Coronary artery (tissue), 2 donors: ENCODE measurements at regions not wholly inside any gene's neighbourhood (a gene's known extent, or its start where the extent isn't known, plus 50 kb on each side); places are given as distances from the start of the nearest gene placed in this dataset.
"Not testable (repeated sequence)": the region's sequence is repeated elsewhere in the genome, so short reads cannot be mapped to it uniquely, and the experiment has no call there.

ENCODE experiments used
- DNase-seq: peaks from one replicate; pipeline ENCODE4 v3.0.0-alpha.2; 2017; ENCODE audit warnings: low spot score
- H3K27ac ChIP-seq, 2 donors: fragments of 200-600 bp; sonication (generic); one replicate each; pipeline ENCODE4 v1.5.1; 2016 to 2019
- H3K4me3 ChIP-seq: fragments of 200-600 bp; sonication (generic); 2 replicates; pipeline ENCODE4 v1.5.1; 2016; ENCODE audit warnings: mild to moderate bottlenecking, moderate library complexity
- TF ChIP-seq, protein P1 (sequence below): fragments of 200-600 bp; sonication (generic); IDR thresholded peaks from one replicate; pipeline ENCODE4 v1.5.1; 2019; ENCODE audit warnings: antibody characterized with exemption

DNA sequence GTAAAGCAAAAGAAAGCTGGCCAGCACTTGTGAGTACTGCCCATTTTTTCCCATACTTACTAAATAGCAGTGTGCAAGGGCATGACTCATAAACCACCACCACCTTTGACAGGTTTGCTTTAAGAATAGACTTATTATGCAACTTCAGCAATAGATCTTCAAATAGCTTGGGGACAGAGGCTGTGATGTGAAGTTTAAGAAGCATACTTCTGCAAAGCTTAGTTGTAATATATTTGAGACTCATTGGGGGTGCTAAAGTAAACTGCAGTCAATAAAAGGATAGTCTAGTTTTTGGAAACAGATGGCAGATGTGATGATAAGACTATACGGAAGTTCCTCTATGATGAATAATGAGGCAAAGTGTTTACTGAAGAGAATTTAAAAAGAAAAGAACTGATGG is 210.0 kb downstream of the PLA2G4A start:
- Histone ChIP-seq H3K4me3 (no peak overlapping the region), H3K27ac (no peak overlapping the region)
- TF ChIP-seq, protein P1, sequence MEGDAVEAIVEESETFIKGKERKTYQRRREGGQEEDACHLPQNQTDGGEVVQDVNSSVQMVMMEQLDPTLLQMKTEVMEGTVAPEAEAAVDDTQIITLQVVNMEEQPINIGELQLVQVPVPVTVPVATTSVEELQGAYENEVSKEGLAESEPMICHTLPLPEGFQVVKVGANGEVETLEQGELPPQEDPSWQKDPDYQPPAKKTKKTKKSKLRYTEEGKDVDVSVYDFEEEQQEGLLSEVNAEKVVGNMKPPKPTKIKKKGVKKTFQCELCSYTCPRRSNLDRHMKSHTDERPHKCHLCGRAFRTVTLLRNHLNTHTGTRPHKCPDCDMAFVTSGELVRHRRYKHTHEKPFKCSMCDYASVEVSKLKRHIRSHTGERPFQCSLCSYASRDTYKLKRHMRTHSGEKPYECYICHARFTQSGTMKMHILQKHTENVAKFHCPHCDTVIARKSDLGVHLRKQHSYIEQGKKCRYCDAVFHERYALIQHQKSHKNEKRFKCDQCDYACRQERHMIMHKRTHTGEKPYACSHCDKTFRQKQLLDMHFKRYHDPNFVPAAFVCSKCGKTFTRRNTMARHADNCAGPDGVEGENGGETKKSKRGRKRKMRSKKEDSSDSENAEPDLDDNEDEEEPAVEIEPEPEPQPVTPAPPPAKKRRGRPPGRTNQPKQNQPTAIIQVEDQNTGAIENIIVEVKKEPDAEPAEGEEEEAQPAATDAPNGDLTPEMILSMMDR, result no peak
- no peak for DNase-seq

DNA sequence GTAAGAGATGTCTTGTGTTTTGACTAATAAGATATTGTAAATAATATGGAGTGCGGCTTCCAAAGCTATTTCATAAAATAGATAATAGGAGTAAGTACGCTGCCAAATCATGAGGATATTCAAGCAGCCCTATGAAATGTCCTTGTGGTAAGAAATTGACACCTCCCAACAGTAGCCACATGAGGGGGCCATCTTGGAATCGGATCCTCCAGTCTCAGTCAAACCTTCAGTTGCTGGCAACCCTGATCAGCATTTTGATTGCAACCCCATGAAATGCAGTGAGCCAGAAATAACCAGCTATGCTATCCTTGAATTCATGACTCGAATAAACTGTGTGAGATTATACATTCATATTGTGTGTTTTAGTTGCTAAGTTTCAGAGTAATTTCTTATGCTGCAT is 212.4 kb downstream of the PLA2G4A start:
- H3K27ac ChIP-seq, result no peak overlapping the region
- no peak for DNase-seq
- TF ChIP-seq, protein P1, result no peak
- no peak overlapping the region for H3K4me3 ChIP-seq

DNA sequence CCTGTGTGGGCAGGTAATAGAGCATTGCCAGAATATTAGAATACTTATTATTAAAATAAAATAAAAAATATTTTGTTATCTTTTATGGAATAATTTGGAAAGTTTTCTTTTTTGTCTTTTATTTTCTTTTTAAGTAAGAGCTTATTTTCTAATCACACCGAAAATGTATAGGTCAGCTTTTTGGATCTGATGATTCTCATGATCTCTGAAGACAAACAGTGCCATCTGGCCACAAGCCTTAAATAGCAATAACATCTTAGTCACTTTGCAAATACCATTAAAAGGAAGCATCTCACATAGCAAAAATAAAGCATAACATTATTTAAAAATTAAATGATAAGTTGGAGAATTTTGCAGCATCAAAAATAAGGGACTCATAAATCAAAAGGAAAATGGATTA is 213.8 kb downstream of the PLA2G4A start:
- Histone ChIP-seq H3K4me3 (no peak overlapping the region), H3K27ac (no peak overlapping the region)
- TF ChIP-seq, protein P1, result no peak
- DNase-seq, result no peak

DNA sequence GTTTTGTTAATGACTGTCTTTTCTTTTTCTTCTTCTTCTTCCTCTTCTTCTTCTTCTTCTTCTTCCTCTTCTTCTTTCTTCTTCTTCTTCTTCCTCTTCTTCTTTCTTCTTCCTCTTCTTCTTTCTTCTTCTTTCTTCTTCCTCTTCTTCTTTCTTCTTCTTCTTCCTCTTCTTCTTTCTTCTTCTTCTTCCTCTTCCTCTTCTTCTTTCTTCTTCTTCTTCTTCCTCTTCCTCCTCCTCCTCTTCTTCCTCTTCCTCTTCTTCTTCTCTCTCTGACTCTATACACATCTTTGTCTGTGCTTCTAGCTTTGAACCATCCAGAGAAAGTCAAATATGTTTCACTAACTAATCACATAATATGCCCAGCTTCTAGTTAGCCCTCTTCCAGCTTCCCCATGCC is 214.7 kb downstream of the PLA2G4A start:
- H3K27ac ChIP-seq, H3K4me3 ChIP-seq, DNase-seq: not testable (repeated sequence)

DNA sequence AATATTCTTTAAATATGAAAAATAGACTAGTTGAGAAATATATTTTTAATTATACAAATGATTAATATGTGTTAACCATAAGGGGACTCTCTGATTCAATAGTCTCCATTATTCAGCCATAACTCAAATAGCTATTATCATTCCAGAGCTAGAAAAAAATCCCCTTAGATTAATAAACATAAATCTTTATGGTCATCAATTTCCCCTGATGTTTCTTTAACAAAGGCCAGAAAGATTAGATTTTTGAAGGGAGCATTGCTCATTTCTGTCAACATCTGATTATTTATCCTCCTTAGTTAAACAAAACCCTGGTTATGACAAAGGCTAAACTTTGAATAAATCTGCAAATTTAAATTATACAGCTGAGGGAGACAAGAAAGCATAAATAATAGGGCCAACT is 215.7 kb downstream of the PLA2G4A start:
- no peak overlapping the region for H3K4me3 ChIP-seq

DNA sequence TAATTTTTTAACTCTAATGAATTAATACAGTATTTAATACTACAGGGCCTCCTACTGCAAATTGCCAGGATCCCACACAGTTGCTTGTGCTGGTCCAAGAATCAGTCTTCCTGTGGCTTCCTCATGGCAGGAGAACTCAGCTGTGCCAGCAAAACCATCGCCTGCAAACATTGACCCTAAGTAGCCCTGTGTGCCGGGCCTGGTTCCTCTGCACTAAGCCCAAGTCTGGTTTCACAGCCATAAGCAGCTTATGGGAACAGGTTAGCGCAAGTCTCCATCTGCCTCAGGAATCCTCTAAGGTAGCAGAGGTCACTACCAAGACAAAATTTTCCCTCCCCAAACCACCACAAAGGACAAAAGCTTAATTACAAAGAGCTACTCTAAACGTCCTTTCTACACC is 216.6 kb downstream of the PLA2G4A start:
- TF ChIP-seq, protein P1, result no peak
- H3K27ac ChIP-seq, result no peak overlapping the region
- H3K4me3 ChIP-seq, result no peak overlapping the region
- no peak for DNase-seq

More for the DNA sequence above, 215.7 kb downstream of the PLA2G4A start:
- TF ChIP-seq, protein P1, result no peak
- no peak for DNase-seq
- H3K27ac ChIP-seq, result no peak overlapping the region

DNA sequence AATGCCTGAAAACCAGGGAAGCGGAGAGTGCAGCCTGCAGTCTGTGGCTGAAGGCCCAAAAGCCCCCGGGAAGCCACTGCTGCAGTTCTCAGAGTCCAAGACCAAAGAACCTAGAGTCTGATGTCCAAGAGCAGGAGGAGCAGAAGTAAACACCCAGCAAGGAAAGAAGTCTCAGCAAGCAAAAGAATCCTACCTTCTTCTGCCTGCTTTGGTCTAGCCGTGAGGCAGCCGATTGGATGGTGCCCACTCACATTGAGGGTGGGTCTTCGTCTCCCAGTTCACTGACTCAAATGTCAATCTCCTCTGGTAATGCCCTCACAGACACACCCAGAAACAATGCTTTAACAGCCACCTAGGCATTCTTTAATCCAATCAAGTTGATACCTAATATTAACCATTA is 217.5 kb downstream of the PLA2G4A start:
- no peak overlapping the region for H3K27ac ChIP-seq
- H3K4me3 ChIP-seq, result no peak overlapping the region
- TF ChIP-seq, protein P1, result no peak
- DNase-seq, result no peak

DNA sequence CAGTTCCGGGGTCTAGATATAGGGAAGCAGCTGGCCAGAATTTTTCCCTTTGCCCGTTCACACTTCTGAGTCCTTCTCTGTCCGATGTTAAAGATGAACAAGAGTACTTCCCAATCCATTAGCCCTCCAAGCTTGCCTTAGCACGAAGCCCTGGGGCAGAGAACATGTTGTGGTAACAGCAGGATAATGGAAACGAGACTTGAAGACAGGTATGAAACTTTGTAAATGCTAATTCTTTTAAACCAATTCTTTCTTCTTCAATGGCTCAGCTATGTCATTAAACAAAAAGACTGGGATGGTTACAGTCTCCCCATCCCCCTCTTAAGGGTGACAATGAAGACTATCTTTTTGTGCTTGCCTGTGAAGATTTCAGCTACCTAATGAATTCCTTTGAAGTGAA is 218.5 kb downstream of the PLA2G4A start:
- Histone ChIP-seq H3K27ac (no peak overlapping the region), H3K4me3 (no peak overlapping the region)
- DNase-seq, result no peak
- TF ChIP-seq, protein P1, result no peak
